ENCODE measurements at regions not wholly inside any gene's neighbourhood (a gene's known extent, or its start where the extent isn't known, plus 50 kb on each side); places are given as distances from the start of the nearest gene placed in this dataset.
"Not testable (repeated sequence)": the region's sequence is repeated elsewhere in the genome, so short reads cannot be mapped to it uniquely, and the experiment has no call there.

GRCh38 chr6:104676679-104677078, 183.0 kb downstream of the HACE1 start:
- H3K27me3 ChIP-seq (ENCODE audit: low read length); POLR2A ChIA-PET (ENCODE audit: unreplicated experiment); H3K27ac ChIP-seq (ENCODE audit: low read length); H3K4me1 ChIP-seq (ENCODE audit: insufficient read depth, low read length); H3K79me2 ChIP-seq (ENCODE audit: low read length); H3F3A ChIP-seq (ENCODE audit: low read length, unreplicated experiment); ATAC-seq; H3K36me3 ChIP-seq (ENCODE audit: low read depth, low read length); H3K4me3 ChIP-seq (ENCODE audit: low read length); H3K9me3 ChIP-seq (ENCODE audit: low read length); H3K9ac ChIP-seq (ENCODE audit: low read length); H4K20me1 ChIP-seq (ENCODE audit: low read length); H2AFZ ChIP-seq (ENCODE audit: low read length); H3K9me2 ChIP-seq (replicated peaks; ENCODE audit: low read length); DNase-seq; BruUV-seq (replicated peaks); CTCF ChIA-PET; H3K4me2 ChIP-seq (ENCODE audit: low read length); intact Hi-C loops (cut with micrococcal nuclease): not testable (repeated sequence)

- H3K4me2 ChIP-seq (ENCODE audit: low read length); H3K9me2 ChIP-seq (replicated peaks; ENCODE audit: low read length); H2AFZ ChIP-seq (ENCODE audit: low read length); H3K27me3 ChIP-seq (ENCODE audit: low read length); H3K79me2 ChIP-seq (ENCODE audit: low read length); ATAC-seq; BruUV-seq (replicated peaks); H3K4me3 ChIP-seq (ENCODE audit: low read length); H3F3A ChIP-seq (ENCODE audit: low read length, unreplicated experiment); intact Hi-C loops (cut with micrococcal nuclease); CTCF ChIA-PET; H3K9ac ChIP-seq (ENCODE audit: low read length); H3K9me3 ChIP-seq (ENCODE audit: low read length); H3K4me1 ChIP-seq (ENCODE audit: insufficient read depth, low read length); H3K27ac ChIP-seq (ENCODE audit: low read length); POLR2A ChIA-PET (ENCODE audit: unreplicated experiment); H3K36me3 ChIP-seq (ENCODE audit: low read depth, low read length); DNase-seq; H4K20me1 ChIP-seq (ENCODE audit: low read length): not testable (repeated sequence)
Measured at GRCh38 chr6:104675161-104675560, 184.6 kb downstream of the HACE1 start.

GRCh38 chr6:104673078-104673477, 186.6 kb downstream of the HACE1 start:
- H3K27me3 ChIP-seq (ENCODE audit: low read length); H3K4me1 ChIP-seq (ENCODE audit: insufficient read depth, low read length); DNase-seq; BruUV-seq (replicated peaks); H3K9me3 ChIP-seq (ENCODE audit: low read length); H3K36me3 ChIP-seq (ENCODE audit: low read depth, low read length); H3K9me2 ChIP-seq (replicated peaks; ENCODE audit: low read length); H3K4me3 ChIP-seq (ENCODE audit: low read length); H3K4me2 ChIP-seq (ENCODE audit: low read length); CTCF ChIA-PET; H3K79me2 ChIP-seq (ENCODE audit: low read length); H3K27ac ChIP-seq (ENCODE audit: low read length); intact Hi-C loops (cut with micrococcal nuclease); ATAC-seq; H3F3A ChIP-seq (ENCODE audit: low read length, unreplicated experiment); H4K20me1 ChIP-seq (ENCODE audit: low read length); H2AFZ ChIP-seq (ENCODE audit: low read length); H3K9ac ChIP-seq (ENCODE audit: low read length); POLR2A ChIA-PET (ENCODE audit: unreplicated experiment): not testable (repeated sequence)

DNA sequence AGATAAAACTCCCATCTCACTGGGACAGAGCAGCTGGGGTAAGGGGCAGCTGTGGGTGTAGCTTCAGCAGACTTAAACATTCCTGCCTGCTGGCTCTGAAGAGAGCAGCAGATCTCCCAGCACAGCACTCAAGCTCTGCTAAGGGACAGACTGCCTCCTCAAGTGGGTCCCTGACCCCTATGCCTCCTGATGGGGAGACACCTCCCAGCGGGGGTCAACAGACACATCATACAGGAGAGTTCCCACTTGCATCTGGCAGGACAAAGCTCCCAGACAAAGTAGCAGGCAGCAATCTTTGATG, 188.2 kb downstream of the HACE1 start:
- BruUV-seq (replicated peaks); H3F3A ChIP-seq (ENCODE audit: low read length, unreplicated experiment); H3K9me3 ChIP-seq (ENCODE audit: low read length); H3K79me2 ChIP-seq (ENCODE audit: low read length); intact Hi-C loops (cut with micrococcal nuclease); H3K27me3 ChIP-seq (ENCODE audit: low read length); DNase-seq; CTCF ChIA-PET; H3K36me3 ChIP-seq (ENCODE audit: low read depth, low read length); H3K9me2 ChIP-seq (replicated peaks; ENCODE audit: low read length); H3K4me1 ChIP-seq (ENCODE audit: insufficient read depth, low read length); H3K27ac ChIP-seq (ENCODE audit: low read length); H2AFZ ChIP-seq (ENCODE audit: low read length); POLR2A ChIA-PET (ENCODE audit: unreplicated experiment); H3K9ac ChIP-seq (ENCODE audit: low read length); H4K20me1 ChIP-seq (ENCODE audit: low read length); ATAC-seq; H3K4me2 ChIP-seq (ENCODE audit: low read length); H3K4me3 ChIP-seq (ENCODE audit: low read length): not testable (repeated sequence)

DNA sequence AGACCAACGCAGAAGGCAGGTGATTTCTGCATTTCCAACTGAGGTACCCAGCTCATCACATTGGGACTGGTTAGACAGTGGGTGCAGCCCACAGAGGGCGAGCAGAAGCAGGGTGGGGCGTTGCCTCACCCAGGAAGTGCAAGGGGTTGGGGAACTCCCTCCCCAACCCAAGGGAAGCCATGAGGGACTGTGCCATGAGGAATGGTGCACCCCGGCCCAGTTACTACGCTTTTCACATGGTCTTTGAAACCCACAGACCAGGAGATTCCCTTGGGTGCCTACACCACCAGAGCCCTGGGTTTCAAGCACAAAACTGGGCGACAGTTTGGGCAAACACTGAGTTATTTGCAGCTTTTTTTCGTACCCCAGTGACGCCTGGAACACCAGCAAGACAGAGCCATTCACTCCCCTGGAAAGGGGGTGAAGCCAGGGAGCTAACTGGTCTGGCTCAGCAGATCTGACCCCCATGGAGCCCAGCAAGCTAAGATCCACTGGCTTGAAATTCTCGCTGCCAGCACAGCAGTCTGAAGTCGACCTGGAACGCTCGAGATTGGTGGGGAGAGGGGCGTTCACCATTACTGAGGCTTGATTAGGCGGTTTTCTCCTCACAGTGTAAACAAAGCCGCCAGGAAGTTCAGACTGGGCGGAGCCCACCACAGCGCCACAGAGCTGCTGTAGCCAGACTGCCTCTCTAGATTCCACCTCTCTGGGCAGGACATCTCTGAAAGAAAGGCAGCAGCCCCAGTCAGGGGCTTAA, 188.7 kb downstream of the HACE1 start:
- not testable (repeated sequence) for DNase-seq

More for the DNA sequence above, 188.7 kb downstream of the HACE1 start:
- CTCF ChIA-PET; H3K27me3 ChIP-seq (ENCODE audit: low read length); H3K4me3 ChIP-seq (ENCODE audit: low read length); H4K20me1 ChIP-seq (ENCODE audit: low read length); BruUV-seq (replicated peaks); H3K4me1 ChIP-seq (ENCODE audit: insufficient read depth, low read length); H3K9me2 ChIP-seq (replicated peaks; ENCODE audit: low read length); H2AFZ ChIP-seq (ENCODE audit: low read length); H3K27ac ChIP-seq (ENCODE audit: low read length); H3K79me2 ChIP-seq (ENCODE audit: low read length); intact Hi-C loops (cut with micrococcal nuclease); H3K36me3 ChIP-seq (ENCODE audit: low read depth, low read length); ATAC-seq; POLR2A ChIA-PET (ENCODE audit: unreplicated experiment); H3K9me3 ChIP-seq (ENCODE audit: low read length); H3K4me2 ChIP-seq (ENCODE audit: low read length); H3K9ac ChIP-seq (ENCODE audit: low read length); H3F3A ChIP-seq (ENCODE audit: low read length, unreplicated experiment): not testable (repeated sequence)

Data from PC-3 (cell line).